ENCODE measurements at regions not wholly inside any gene's neighbourhood (a gene's known extent, or its start where the extent isn't known, plus 50 kb on each side); places are given as distances from the start of the nearest gene placed in this dataset.

GRCh38 chr7:41027428-41028115, 675.3 kb downstream of the INHBA start:
- in situ Hi-C loops (cut with MboI; ENCODE audit: low sequenced_read_pairs, unreplicated experiment): no loop called here
- TF ChIP-seq CTCF (IDR thresholded peaks at IDR 0.05; ENCODE audit: borderline replicate concordance, control extremely low read depth, extremely low read depth, insufficient read depth, missing control alignments): no peak
- no peak for DNase-seq (ENCODE audit: low spot score)

- in situ Hi-C loops (cut with MboI; ENCODE audit: low sequenced_read_pairs, unreplicated experiment): loop anchor here (25.0 kb wide), 2 partner anchors 438 to 688 kb away; partner anchors contain the start of gene INHBA
- DNase-seq (ENCODE audit: low spot score): no peak
These were observed 678.8 kb downstream of the INHBA start for GRCh38 chr7:41024126-41024525.

GRCh38 chr7:41020056-41020455, 682.8 kb downstream of the INHBA start:
- in situ Hi-C loops (cut with MboI; ENCODE audit: low sequenced_read_pairs, unreplicated experiment): loop anchor here (25.0 kb wide), 2 partner anchors 442 to 692 kb away; partner anchors contain the start of gene INHBA
- TF ChIP-seq CTCF (IDR thresholded peaks at IDR 0.05; ENCODE audit: borderline replicate concordance, control extremely low read depth, extremely low read depth, insufficient read depth, missing control alignments): no peak
- DNase-seq (ENCODE audit: low spot score): no peak

More at GRCh38 chr7:41024126-41024525, 678.8 kb downstream of the INHBA start:
- TF ChIP-seq CTCF (IDR thresholded peaks at IDR 0.05; ENCODE audit: borderline replicate concordance, control extremely low read depth, extremely low read depth, insufficient read depth, missing control alignments): no peak

GRCh38 chr7:41013117-41013516, 689.8 kb downstream of the INHBA start:
- in situ Hi-C loops (cut with MboI; ENCODE audit: low sequenced_read_pairs, unreplicated experiment): loop anchor here (25.0 kb wide), 2 partner anchors 449 to 699 kb away; partner anchors contain the start of gene INHBA
- no peak for DNase-seq (ENCODE audit: low spot score)
- TF ChIP-seq CTCF (IDR thresholded peaks at IDR 0.05; ENCODE audit: borderline replicate concordance, control extremely low read depth, extremely low read depth, insufficient read depth, missing control alignments): no peak

GRCh38 chr7:41012041-41012440, 690.8 kb downstream of the INHBA start:
- in situ Hi-C loops (cut with MboI; ENCODE audit: low sequenced_read_pairs, unreplicated experiment): loop anchor here (25.0 kb wide), 2 partner anchors 450 to 700 kb away; partner anchors contain the start of gene INHBA
- DNase-seq (ENCODE audit: low spot score): no peak
- no peak for TF ChIP-seq CTCF (IDR thresholded peaks at IDR 0.05; ENCODE audit: borderline replicate concordance, control extremely low read depth, extremely low read depth, insufficient read depth, missing control alignments)

GRCh38 chr7:41010967-41011366, 691.9 kb downstream of the INHBA start:
- DNase-seq (ENCODE audit: low spot score): no peak
- in situ Hi-C loops (cut with MboI; ENCODE audit: low sequenced_read_pairs, unreplicated experiment): loop anchor here (25.0 kb wide), 2 partner anchors 451 to 701 kb away; partner anchors contain the start of gene INHBA
- no peak for TF ChIP-seq CTCF (IDR thresholded peaks at IDR 0.05; ENCODE audit: borderline replicate concordance, control extremely low read depth, extremely low read depth, insufficient read depth, missing control alignments)

All from GM13976 (cell line).